Erythroblast (primary cell): ENCODE measurements at regions not wholly inside any gene's neighbourhood (a gene's known extent, or its start where the extent isn't known, plus 50 kb on each side); places are given as distances from the start of the nearest gene placed in this dataset.

Experiments used
- GATA1 ChIP-seq: IDR thresholded peaks from 2 replicates; pipeline ENCODE4 v1.6.1; 2011; ENCODE audit warnings: low read depth, mild to moderate bottlenecking, control low read depth, low read length, moderate library complexity
- POLR2A ChIP-seq: IDR thresholded peaks from 2 replicates; pipeline ENCODE4 v1.6.1; 2011; ENCODE audit warnings: mild to moderate bottlenecking, low read length

GRCh38 chr4:4776934-4777333 is 82.5 kb upstream of the MSX1 start:
- TF ChIP-seq POLR2A (no peak), GATA1 (no peak)
